WERI-Rb-1 (cell line): ENCODE measurements at regions not wholly inside any gene's neighbourhood (a gene's known extent, or its start where the extent isn't known, plus 50 kb on each side); places are given as distances from the start of the nearest gene placed in this dataset.
A peak's percentile ranks its signal among the peaks of the same experiment; 100 is the strongest.

Experiments
- DNase-seq: peaks from one replicate; pipeline ENCODE4 v3.0.0-alpha.2; 2020
- H3K27ac ChIP-seq: fragments of 250-450 bp; sonication (Bioruptor Pico); 2 replicates; pipeline ENCODE4 v1.5.1; 2020; ENCODE audit warnings: mild to moderate bottlenecking, moderate library complexity
- H3K27me3 ChIP-seq: fragments of 250-450 bp; sonication (Bioruptor Pico); 2 replicates; pipeline ENCODE4 v1.5.1; 2021; ENCODE audit warnings: mild to moderate bottlenecking, low read depth, moderate library complexity; ENCODE audit not compliant: insufficient read depth, severe bottlenecking
- H3K36me3 ChIP-seq: fragments of 250-450 bp; sonication (Bioruptor Pico); 2 replicates; pipeline ENCODE4 v1.5.1; 2020; ENCODE audit warnings: mild to moderate bottlenecking, moderate library complexity
- H3K4me3 ChIP-seq: 2 replicates; pipeline ENCODE4 v1.5.1; 2011; ENCODE audit warnings: low read depth, mild to moderate bottlenecking, control low read depth, low read length
- H3K9me3 ChIP-seq: fragments of 250-450 bp; sonication (Bioruptor Pico); 2 replicates; pipeline ENCODE4 v1.5.1; 2021; ENCODE audit warnings: mild to moderate bottlenecking, moderate library complexity; ENCODE audit not compliant: severe bottlenecking
- TF ChIP-seq, protein P1 (sequence below): IDR thresholded peaks from 2 replicates; pipeline ENCODE4 v1.5.1; 2011; ENCODE audit warnings: low read depth, mild to moderate bottlenecking, control low read depth, inconsistent platforms, low read length

DNA sequence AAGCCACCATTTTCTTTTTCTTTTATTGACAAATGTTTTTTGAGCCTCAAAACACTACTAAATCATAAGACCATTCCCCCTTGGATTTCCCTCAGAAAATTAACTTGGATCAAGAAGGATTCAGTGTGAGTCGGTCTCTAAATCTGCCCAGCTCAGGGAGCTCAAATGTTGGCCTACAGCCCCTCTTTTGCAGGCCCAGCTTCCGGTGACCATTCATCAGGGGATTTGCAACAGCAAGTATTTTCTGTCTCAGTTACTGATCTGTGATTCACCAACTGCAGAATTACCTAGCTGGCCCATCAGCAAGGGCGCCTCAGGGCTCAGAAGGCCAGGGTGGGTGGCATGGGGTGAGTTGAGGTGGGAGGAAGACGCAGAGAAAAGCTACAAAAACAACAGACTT, 318.1 kb downstream of the CDC5L start:
- peak; percentile 97 for DNase-seq
- Histone ChIP-seq H3K36me3 (no peaks in the 10 kb centered on the region), H3K4me3 (peak overlapping the region; percentile 2; the same call in 1 of the 2 replicates), H3K27me3 (no peaks in the 10 kb centered on the region), H3K27ac (peak overlapping the region; percentile 73), H3K9me3 (no peaks in the 10 kb centered on the region)
- TF ChIP-seq, protein P1, sequence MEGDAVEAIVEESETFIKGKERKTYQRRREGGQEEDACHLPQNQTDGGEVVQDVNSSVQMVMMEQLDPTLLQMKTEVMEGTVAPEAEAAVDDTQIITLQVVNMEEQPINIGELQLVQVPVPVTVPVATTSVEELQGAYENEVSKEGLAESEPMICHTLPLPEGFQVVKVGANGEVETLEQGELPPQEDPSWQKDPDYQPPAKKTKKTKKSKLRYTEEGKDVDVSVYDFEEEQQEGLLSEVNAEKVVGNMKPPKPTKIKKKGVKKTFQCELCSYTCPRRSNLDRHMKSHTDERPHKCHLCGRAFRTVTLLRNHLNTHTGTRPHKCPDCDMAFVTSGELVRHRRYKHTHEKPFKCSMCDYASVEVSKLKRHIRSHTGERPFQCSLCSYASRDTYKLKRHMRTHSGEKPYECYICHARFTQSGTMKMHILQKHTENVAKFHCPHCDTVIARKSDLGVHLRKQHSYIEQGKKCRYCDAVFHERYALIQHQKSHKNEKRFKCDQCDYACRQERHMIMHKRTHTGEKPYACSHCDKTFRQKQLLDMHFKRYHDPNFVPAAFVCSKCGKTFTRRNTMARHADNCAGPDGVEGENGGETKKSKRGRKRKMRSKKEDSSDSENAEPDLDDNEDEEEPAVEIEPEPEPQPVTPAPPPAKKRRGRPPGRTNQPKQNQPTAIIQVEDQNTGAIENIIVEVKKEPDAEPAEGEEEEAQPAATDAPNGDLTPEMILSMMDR: no peak

DNA sequence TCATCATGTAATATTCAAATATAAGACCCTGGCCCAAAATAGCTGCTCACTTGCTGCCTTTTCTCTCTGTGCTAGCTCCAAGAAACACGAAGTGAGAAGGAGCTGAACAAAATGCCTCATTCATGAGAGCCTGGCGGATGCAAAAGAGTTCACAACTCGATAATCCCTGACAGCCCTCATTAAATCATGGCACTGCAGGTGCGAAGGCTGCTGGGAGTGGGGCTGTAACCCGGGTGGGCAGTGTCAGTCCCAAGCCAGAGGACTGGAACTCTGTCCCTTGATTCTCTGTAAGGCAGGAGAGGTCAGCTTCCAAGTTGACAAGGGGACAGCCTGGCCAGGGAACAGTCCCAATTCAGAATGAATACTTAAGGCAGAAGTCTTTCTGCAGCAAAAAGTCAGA, 318.5 kb downstream of the CDC5L start:
- peak; percentile 95 for DNase-seq
- TF ChIP-seq, protein P1: no peak
- Histone ChIP-seq H3K36me3 (no peaks in the 10 kb centered on the region), H3K9me3 (no peaks in the 10 kb centered on the region), H3K4me3 (peak overlapping the region; percentile 2; the same call in 1 of the 2 replicates), H3K27ac (peak overlapping the region; percentile 73), H3K27me3 (no peaks in the 10 kb centered on the region)

DNA sequence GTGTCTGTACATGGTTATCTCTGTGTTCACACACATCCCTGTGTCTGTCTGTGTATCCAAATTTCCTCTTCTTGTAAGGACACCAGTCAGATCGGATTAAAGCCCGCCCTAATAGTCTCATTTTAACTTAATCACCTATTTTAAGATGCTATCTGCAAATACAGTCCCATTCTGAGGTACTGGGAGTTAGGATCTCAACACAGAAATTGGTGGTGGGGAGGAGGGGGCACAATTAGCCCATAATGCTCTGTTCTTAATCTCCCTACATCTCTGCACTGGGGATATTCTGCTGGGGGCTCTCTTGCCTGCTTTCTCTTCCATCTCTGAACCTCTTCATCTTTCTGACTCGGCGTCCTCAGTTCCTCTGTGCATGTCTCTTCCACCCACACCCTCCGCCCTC, 320.7 kb downstream of the CDC5L start:
- TF ChIP-seq, protein P1: no peak
- H3K27me3 ChIP-seq: no peaks in the 10 kb centered on the region
- no peaks in the 10 kb centered on the region for H3K36me3 ChIP-seq
- no peak overlapping the region for H3K4me3 ChIP-seq
- DNase-seq: peak; percentile 83
- H3K27ac ChIP-seq: peak overlapping the region; percentile 71
- H3K9me3 ChIP-seq: no peaks in the 10 kb centered on the region

DNA sequence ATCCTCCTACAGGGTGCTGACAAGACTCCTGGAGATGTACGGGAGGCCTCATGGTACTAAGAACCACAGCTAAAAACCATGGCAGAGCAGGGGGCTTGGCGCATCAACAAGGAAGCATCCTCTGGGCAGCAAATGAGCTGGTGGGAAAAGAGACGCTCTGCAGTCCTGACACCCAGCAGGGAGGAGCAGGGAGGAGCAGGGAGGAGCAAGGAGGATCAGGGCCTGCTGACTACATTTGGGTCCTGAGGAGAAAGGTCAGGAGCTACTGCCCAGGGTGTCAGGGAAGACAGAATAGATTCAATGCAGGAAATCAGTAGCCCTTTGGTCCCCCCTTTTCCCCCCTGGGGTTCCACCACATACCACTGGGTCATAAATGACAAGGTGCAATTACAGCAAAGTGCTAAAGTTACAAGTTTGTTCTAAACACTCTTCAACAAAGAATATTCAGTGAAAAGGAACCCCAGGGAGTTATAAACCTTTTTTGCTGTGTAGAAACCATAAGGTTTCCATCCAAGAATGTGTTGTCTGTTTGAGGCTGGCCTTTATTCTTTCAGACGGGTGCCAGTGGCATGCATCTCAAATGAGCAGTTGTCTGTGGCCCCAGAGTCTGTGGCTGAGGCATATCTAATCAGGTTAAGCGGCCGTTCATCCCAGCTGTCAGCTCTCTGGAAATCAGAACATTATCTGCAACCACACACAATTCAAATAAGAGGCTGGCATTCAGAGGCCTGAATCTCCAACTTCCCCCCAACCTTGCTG, 325.0 kb downstream of the CDC5L start:
- DNase-seq: peak; percentile 91
- peak overlapping the region; percentile 86 for H3K27ac ChIP-seq
- peak overlapping the region; percentile 15 for H3K4me3 ChIP-seq
- TF ChIP-seq, protein P1: no peak
- no peaks in the 10 kb centered on the region for H3K9me3 ChIP-seq
- H3K27me3 ChIP-seq: no peaks in the 10 kb centered on the region
- H3K36me3 ChIP-seq: no peaks in the 10 kb centered on the region

DNA sequence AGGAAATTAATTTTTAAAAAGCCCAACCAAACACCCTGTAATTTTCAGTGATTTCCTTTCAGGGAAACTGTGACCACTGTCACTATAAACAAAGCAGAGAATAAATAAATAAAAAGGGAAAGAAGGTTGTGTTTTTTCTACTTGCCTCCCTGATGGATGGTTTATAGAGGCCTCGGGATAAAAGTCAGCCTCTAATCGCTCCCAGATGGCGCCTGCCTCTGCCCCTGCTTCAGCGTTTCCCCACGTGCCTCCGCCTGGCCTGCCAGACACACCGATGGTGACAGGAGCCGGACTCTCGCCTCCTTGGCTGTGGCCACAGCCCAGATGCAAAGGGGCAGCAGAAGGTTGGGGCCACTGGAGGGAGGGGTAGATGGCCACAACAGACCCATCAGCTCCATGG, 327.7 kb downstream of the CDC5L start:
- no peak overlapping the region for H3K4me3 ChIP-seq
- TF ChIP-seq, protein P1: no peak
- H3K9me3 ChIP-seq: no peaks in the 10 kb centered on the region
- peak overlapping the region; percentile 86 for H3K27ac ChIP-seq
- no peaks in the 10 kb centered on the region for H3K27me3 ChIP-seq
- no peaks in the 10 kb centered on the region for H3K36me3 ChIP-seq
- peak; percentile 69 for DNase-seq
